ENCODE measurements at regions not wholly inside any gene's neighbourhood (a gene's known extent, or its start where the extent isn't known, plus 50 kb on each side); places are given as distances from the start of the nearest gene placed in this dataset.

DNA sequence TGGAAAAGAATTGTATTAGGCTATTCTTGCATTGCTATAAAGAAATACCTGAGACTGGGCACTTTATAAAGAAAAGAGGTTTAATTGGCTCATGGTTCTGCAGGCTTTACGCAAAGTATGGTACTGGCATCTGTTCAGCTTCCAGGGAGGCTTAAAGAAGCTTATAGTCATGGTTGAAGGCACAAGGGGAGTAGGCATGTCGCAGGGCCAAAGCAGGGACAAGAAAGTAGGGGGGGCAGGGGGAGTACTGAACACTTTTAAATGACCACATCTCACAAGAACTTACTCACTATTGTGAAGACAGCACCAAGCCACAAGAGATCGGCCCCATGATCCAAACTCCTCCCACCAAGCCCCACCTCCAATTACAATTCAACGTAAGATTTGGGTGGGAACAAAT is 152.5 kb upstream of the PHF14 start:
- TF ChIP-seq, protein P1, sequence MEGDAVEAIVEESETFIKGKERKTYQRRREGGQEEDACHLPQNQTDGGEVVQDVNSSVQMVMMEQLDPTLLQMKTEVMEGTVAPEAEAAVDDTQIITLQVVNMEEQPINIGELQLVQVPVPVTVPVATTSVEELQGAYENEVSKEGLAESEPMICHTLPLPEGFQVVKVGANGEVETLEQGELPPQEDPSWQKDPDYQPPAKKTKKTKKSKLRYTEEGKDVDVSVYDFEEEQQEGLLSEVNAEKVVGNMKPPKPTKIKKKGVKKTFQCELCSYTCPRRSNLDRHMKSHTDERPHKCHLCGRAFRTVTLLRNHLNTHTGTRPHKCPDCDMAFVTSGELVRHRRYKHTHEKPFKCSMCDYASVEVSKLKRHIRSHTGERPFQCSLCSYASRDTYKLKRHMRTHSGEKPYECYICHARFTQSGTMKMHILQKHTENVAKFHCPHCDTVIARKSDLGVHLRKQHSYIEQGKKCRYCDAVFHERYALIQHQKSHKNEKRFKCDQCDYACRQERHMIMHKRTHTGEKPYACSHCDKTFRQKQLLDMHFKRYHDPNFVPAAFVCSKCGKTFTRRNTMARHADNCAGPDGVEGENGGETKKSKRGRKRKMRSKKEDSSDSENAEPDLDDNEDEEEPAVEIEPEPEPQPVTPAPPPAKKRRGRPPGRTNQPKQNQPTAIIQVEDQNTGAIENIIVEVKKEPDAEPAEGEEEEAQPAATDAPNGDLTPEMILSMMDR (IDR thresholded peaks at IDR 0.05; ENCODE audit: borderline replicate concordance, extremely low read depth, low read length, poor library complexity, severe bottlenecking) = no peak
- no peak for TF ChIP-seq EZH2 (IDR thresholded peaks at IDR 0.05; ENCODE audit: borderline replicate concordance, low read depth, low read length, severe bottlenecking)
